ENCODE measurements at regions not wholly inside any gene's neighbourhood (a gene's known extent, or its start where the extent isn't known, plus 50 kb on each side); places are given as distances from the start of the nearest gene placed in this dataset.

- ATAC-seq (no peak), DNase-seq (ENCODE audit: low read depth, low spot score) (no peak)
- Histone ChIP-seq H3K36me3 (ENCODE audit: control insufficient read depth, insufficient read depth, low read length) (no peaks in the 10 kb centered on the region), H3K27me3 (ENCODE audit: control insufficient read depth, insufficient read depth, low read length) (peaks cover 2% of the 10 kb centered on the region; the same call in 1 of the 2 replicates), H3K4me1 (ENCODE audit: control insufficient read depth, insufficient read depth, low read length) (no peaks in the 10 kb centered on the region), H3K9me3 (ENCODE audit: control insufficient read depth, insufficient read depth, low read depth, low read length) (peaks cover 13% of the 10 kb centered on the region; the same call in 1 of the 2 replicates), H3K27ac (ENCODE audit: low read length) (no peak overlapping the region), H3K4me3 (ENCODE audit: low read depth in 2 of 2, low read length in 2 of 2) (no peak overlapping the region)
- intact Hi-C loops (cut with micrococcal nuclease; ENCODE audit: unreplicated experiment): no loop called here
- POLR2A ChIA-PET: no interaction called here
- TF ChIP-seq SIN3A (IDR thresholded peaks at IDR 0.05; ENCODE audit: borderline replicate concordance, insufficient read depth, low read depth, low read length) (no peak), POLR2AphosphoS5 (IDR thresholded peaks at IDR 0.05; ENCODE audit: low read depth, low read length) (no peak), CTCF (IDR thresholded peaks at IDR 0.05) (no peak), REST (IDR thresholded peaks at IDR 0.05; ENCODE audit: insufficient read depth in 1 of 2, low read depth in 2 of 2, low read length in 1 of 2) (no peak), TCF7L2 (IDR thresholded peaks at IDR 0.05; ENCODE audit: low read depth, low read length) (no peak)
- CTCF ChIA-PET: no interaction called here
- in situ Hi-C loops (cut with HindIII; ENCODE audit: low pct_unique_long_range_greater_than_20kb, low sequenced_read_pairs): no loop called here
- BruUV-seq (replicated peaks): no TSS peak
These were observed 83.7 kb upstream of the SLC6A11 start for GRCh38 chr3:10732292-10732691.

DNA sequence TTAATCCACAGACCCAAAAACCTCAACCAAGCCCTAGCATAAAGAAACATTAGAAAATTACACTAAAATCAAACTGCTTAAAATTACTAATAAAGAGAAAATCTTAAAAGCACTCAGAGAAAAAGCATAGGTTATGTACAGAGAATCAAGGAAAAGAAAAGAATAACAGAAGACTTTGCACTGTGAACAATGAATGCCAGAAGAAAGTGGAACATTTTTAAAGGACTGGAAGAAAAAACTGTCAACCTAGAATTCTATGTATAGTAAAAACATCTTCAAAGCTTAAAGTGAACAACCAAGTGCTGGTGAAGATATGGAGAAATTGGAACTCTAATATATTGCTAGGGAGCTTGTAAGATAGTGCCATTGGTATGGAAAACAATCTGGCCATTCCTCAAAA, 82.7 kb upstream of the SLC6A11 start:
- no TSS peak for BruUV-seq (replicated peaks)
- POLR2A ChIA-PET: no interaction called here
- in situ Hi-C loops (cut with HindIII; ENCODE audit: low pct_unique_long_range_greater_than_20kb, low sequenced_read_pairs): no loop called here

More for the DNA sequence above, 82.7 kb upstream of the SLC6A11 start:
- Histone ChIP-seq H3K4me3 (ENCODE audit: low read depth in 2 of 2, low read length in 2 of 2) (no peak overlapping the region), H3K4me1 (ENCODE audit: control insufficient read depth, insufficient read depth, low read length) (no peaks in the 10 kb centered on the region), H3K9me3 (ENCODE audit: control insufficient read depth, insufficient read depth, low read depth, low read length) (peaks cover 13% of the 10 kb centered on the region; the same call in 1 of the 2 replicates), H3K36me3 (ENCODE audit: control insufficient read depth, insufficient read depth, low read length) (no peaks in the 10 kb centered on the region), H3K27ac (ENCODE audit: low read length) (no peak overlapping the region), H3K27me3 (ENCODE audit: control insufficient read depth, insufficient read depth, low read length) (peaks cover 7% of the 10 kb centered on the region)
- DNase-seq (ENCODE audit: low read depth, low spot score): no peak
- no peak for ATAC-seq
- CTCF ChIA-PET: no interaction called here
- TF ChIP-seq SIN3A (IDR thresholded peaks at IDR 0.05; ENCODE audit: borderline replicate concordance, insufficient read depth, low read depth, low read length): no peak
- TF ChIP-seq POLR2AphosphoS5 (IDR thresholded peaks at IDR 0.05; ENCODE audit: low read depth, low read length): no peak
- TF ChIP-seq TCF7L2 (IDR thresholded peaks at IDR 0.05; ENCODE audit: low read depth, low read length): no peak
- TF ChIP-seq CTCF (IDR thresholded peaks at IDR 0.05): no peak
- TF ChIP-seq REST (IDR thresholded peaks at IDR 0.05; ENCODE audit: insufficient read depth in 1 of 2, low read depth in 2 of 2, low read length in 1 of 2): no peak
- intact Hi-C loops (cut with micrococcal nuclease; ENCODE audit: unreplicated experiment): no loop called here
